ENCODE measurements at regions not wholly inside any gene's neighbourhood (a gene's known extent, or its start where the extent isn't known, plus 50 kb on each side); places are given as distances from the start of the nearest gene placed in this dataset.

DNA sequence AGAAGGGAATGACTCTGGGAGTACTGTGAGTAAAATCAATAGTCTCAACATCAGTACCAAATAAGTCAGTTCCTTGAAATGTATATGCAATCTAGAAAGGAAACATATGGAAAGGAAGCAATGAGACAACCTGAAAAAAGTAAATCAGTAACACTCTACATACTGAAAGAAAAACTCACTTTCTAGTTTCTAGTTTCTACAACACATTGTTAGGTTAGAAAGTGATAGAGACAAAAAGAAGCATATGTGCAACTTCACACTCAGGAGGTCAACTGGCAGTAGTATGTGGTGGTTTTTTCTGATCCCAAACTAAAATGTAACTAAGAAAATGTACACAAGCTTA is 156.5 kb upstream of the SOX6 start:
- TF ChIP-seq EZH2phosphoT487 (IDR thresholded peaks at IDR 0.05; ENCODE audit: insufficient read depth, low read depth) (no peak), EZH2 (IDR thresholded peaks at IDR 0.05; ENCODE audit: insufficient read depth, poor library complexity, severe bottlenecking) (no peak)
